NK-92 treated with Interleukin-12 subunit alpha and Interleukin-12 subunit beta, amount 100 ng/mL, for 24 hours (cell line): ENCODE measurements at regions not wholly inside any gene's neighbourhood (a gene's known extent, or its start where the extent isn't known, plus 50 kb on each side); places are given as distances from the start of the nearest gene placed in this dataset.
"Not testable (repeated sequence)": the region's sequence is repeated elsewhere in the genome, so short reads cannot be mapped to it uniquely, and the experiment has no call there.

Source experiments
- DNase-seq: peaks from one replicate; lab custom pipeline; 2025; lab: John Stamatoyannopoulos, UW

- DNase-seq, result not testable (repeated sequence)
These were observed 51.5 kb upstream of the CDC42EP3 start for GRCh38 chr2:37722971-37723370.

DNA sequence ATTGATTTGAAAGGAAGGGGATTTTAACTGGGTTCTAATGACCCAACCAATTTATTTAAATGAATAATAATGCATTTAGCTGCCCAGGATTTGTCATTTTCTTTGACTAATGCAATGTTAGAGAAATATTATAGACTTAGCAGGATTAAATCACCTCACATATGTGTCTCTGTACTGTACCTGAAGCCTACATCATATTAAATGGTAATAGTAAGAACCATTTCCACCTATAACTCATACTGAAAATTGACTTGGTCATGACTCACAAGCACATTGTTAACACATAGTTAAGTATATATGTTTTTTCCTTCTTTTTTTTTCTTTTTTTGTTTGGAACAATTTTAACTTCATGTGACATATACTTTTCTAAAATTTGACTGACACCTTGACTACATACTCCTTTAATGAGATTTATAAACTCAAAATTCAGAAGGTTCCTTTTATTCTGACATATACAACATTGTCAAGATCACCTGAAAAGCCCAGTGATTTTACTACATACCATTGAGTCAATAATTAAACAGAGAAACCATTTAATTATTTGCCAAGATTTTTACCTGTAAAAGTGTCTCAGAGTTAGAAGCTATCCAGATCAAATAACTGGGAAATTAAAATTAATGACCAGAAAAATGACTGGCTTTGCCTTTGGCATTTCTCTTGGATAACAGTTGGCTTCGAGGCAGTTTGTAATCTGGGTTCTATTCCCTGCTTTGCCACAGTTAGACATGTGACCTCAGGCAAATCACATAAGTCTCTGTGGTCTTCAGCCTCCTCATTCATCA lies 58.8 kb upstream of the CDC42EP3 start:
- DNase-seq, result no peak

DNA sequence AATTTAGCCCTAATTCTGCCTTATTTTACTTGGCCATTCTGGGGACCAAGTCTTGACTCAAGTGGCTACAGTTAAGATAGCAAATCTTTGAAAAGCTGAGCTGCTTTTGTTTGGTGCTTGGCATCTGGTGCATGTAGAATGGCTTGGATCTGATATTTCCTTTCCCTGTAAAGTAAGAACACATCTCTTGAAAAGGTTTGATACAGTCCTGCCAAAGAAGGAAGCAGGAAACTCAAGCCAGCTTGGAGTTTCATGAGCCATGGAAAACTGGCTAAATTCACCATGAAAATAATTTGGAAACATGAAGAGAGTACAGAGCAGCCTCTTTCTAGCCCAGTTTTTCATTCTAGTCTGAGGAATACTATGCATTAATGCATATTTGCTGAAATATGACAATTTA lies 61.0 kb upstream of the CDC42EP3 start:
- DNase-seq, result not testable (repeated sequence)

- no peak for DNase-seq
These were observed 61.8 kb upstream of the CDC42EP3 start for GRCh38 chr2:37733251-37733650.

DNA sequence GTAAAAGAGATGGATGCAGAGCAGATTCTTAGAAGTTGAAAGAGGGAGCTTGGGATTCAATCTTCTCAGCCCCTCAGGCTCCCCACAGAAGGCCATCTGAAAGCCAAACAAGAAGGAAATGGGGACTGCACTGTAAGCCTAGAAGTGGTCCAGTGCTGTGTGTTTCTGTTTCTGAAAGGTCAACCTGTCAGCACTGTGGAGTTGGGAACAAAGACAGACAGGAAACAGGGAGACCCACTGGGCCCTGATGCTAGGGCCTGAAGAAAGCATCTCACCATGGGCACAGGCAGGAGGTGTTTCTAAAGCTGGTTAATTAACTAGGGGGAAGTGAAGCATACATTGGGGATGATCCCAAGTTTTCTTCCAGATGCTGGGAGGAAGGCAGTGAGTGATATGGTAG lies 62.5 kb upstream of the CDC42EP3 start:
- DNase-seq, result not testable (repeated sequence)

DNA sequence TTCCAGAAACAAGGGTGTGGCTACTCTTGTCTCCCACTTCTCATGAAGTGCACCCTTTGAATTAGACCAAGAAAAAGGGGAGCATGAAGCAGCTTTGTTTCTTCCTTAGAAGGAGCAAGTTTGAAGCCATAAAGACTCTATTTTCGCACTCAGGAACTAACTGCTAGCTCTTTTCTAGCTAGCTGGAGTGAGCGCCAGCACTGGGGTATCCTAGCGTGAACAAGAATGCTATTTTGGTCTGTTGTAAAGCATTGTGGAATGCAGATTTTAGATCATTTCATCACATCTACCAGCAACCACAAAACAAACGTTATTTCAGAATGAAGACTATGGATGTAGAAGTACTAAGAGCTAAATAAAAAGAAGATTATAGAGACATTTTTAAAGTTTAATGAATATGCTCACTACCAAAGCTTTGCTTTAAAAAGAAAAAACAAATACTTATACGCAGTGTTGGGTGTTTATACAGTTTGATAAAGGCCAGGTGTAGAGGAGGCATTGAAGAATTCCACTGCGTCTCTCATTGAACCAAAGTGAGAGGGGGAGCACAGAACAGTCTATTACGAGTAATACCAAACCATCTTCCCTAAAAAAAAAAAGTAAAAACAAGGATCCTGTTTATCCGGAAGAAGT lies 63.6 kb upstream of the CDC42EP3 start:
- DNase-seq, result not testable (repeated sequence)

DNA sequence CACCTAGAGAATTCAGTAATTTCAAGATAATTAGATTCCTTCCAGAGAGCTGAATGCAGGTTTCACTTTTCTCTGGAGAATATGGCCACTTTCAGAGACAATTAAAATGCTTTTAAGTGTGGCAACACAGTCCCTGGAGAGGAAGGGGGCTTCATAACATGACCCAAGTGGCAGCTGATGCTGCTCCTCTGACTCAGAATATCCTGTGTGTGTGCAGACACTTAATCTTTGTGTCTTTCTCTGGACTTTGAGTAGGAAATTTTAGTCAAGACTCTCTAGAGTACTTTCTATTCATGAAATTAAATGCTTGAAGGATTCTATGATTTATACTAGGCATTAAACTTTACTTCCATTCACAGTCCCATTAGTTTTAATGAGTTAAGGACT lies 64.1 kb upstream of the CDC42EP3 start:
- not testable (repeated sequence) for DNase-seq

- DNase-seq, result no peak
These were observed 66.1 kb upstream of the CDC42EP3 start for GRCh38 chr2:37737507-37737906.

DNA sequence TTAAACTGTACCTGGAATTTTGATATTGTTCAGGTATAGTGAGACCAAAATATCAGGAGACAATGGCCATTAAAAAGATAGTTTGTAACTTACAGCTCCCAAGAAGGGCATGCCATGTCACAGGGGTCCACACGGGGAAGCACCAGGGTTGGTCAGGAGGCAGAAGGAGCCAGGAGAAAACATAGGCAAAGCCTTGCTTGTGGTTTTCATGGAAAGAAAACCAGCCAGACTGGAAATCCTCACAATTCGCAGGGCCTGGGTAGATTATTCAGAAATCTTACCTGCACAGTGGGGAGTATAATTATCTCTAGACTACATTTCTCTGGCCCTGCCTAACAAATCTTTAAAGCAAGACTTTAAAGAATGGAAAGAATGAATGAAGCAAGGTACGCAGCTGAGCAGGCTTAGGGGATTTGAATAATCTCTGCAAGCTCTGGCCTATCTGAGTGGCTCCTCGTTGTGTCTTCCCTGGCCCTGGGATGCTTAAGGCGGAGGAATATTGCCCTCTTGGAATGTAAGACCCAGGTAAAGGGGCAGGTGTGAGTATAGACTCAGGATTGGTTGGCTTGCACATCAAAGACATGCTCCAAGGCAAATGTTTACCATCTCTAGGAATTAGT lies 66.9 kb upstream of the CDC42EP3 start:
- no peak for DNase-seq

GRCh38 chr2:37739153-37739552 lies 67.7 kb upstream of the CDC42EP3 start:
- no peak for DNase-seq

DNA sequence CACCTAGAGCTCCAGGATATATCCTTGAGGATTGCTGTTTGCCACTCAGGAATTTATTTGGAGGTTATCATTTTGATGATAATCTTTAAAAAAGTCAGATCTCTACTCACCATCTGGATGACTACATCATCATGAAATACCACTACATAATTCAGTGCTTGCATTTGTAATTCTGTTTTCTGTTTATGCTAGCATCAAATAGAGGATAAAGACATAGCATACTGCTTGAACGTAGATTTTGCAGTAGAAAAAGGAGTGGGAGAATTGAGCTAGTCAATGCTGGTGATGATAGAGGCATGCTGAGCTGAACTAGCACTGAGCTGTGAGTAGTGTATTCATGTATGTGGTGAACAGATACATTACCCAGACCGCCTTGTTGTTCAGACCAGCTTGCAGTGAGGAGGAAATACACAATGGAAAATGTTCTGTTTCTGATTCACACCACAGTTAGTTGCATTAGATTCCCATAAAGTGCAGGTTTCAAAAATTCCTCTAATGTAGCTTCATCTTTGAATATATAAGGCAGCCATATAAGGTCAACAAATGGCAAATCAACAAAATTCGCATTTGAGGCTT lies 68.8 kb upstream of the CDC42EP3 start:
- no peak for DNase-seq

GRCh38 chr2:37742286-37742685 lies 70.8 kb upstream of the CDC42EP3 start:
- DNase-seq, result no peak

DNA sequence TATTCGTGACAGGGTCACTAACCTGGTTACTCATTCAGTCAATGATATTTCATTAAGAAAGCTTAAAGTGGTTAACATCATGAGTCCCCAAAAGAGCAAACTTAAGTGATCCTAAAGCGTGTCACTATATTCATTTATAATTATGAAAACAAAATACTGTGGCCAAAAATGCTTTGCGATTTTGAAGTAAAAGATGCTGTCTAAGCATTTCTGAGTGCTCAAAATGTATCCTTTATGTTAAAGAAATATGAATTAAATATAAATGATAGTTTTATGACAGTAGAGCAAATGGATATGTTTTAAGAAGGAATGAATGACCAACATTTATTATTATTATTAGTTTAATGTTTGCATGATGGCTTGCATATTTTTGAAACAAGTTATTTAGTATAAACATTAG lies 72.6 kb upstream of the CDC42EP3 start:
- DNase-seq, result no peak

DNA sequence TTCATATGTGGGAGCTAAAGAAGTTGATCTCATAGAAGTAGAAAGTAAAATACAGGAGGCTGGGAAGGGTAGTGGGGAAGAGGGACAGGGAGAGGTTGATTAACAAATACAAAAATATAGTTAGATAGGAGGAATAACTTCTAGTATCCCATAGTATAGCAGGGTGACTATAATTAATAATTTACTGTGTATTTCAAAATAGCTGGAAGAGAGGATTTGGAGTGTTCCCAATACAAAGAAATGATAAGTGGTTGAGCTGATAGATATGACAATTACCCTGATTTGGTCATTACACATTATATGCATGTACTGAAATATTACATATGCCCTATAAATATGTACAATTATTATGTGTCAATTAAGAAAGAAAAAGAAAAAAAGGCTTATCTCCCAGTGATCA lies 73.5 kb upstream of the CDC42EP3 start:
- DNase-seq, result not testable (repeated sequence)

- not testable (repeated sequence) for DNase-seq
These were observed 74.6 kb upstream of the CDC42EP3 start for GRCh38 chr2:37746011-37746410.

GRCh38 chr2:37746883-37747282 lies 75.4 kb upstream of the CDC42EP3 start:
- no peak for DNase-seq

DNA sequence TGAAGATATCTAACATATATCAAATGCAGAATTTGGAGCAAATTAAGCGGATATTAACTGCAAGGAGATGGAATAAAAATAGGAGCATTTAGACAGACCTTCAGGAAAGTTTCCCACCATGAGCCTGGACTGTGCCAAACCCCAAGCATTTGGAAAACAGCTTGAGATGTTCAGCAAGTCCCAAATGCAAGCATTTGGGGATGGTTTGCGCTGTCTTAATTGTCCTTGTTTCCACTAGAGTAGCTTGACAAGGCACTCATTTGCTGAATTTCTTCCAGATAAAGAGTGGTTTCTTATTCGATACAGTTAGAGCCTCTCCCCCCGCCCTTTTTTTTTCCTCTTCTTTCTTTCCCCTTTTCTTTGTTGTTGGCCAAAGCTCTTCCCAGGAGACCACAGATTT lies 77.1 kb upstream of the CDC42EP3 start:
- no peak for DNase-seq

DNA sequence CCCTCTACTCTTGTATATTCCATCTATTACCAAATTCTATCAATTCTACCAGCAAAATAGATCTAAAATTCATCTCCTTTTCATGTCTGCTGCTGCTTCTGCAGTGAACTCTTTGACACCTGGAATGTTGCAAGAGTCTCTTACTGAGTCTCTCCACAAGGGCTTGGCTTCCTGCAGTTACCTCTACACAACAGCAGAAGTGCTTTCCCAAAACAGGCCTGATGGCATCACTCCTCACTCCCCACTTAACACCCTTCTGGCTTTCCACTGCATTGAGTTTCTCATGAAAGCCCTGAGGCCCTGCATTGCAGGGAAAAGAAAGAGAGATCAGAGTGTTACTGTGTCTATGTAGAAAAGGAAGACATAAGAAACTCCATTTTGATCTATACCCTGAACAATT lies 78.8 kb upstream of the CDC42EP3 start:
- DNase-seq, result not testable (repeated sequence)

DNA sequence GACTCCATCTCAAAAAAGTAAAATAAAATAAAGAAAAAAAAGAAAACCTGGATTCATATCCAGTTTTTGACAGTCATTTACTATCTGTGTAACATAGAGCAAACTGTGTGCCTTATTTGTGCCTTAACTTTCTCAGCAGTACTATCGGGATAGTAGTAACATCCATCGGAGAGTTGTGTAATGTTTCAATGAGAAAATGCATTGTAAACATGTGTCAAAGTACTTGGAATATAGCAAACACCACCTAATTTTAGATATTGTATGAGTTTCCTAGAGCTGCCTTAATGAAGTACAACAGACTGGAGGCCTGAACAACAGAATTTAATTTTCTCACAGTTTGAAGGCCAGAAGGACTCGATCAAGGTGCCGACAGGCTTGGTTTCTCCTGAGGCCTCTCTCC lies 81.3 kb upstream of the CDC42EP3 start:
- DNase-seq, result no peak

- DNase-seq, result no peak
These were observed 82.3 kb upstream of the CDC42EP3 start for GRCh38 chr2:37753758-37754157.

GRCh38 chr2:37755961-37756559 lies 84.6 kb upstream of the CDC42EP3 start:
- DNase-seq, result not testable (repeated sequence)

DNA sequence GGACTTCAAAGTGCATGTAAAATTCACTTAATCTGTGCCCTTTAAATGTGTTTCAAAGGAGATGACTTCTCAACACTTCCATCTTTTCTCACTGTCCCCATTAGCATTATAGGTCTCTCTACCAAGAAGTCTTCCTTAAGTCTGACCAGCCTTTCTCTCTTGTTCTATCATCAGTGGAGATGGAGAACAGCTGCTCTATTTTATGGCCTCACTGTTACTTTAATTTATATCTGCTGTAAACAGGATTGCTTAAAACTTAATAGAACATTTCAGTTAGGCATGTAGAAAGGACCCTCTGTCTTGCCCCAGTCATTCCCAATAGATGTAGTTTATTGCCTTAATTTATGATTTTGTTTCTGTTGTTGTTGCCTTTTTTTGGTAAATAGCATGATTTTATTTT lies 86.0 kb upstream of the CDC42EP3 start:
- DNase-seq, result not testable (repeated sequence)
